EH (cell line): ENCODE measurements at regions not wholly inside any gene's neighbourhood (a gene's known extent, or its start where the extent isn't known, plus 50 kb on each side); places are given as distances from the start of the nearest gene placed in this dataset.
A peak's percentile ranks its signal among the peaks of the same experiment; 100 is the strongest.

Experiments used
- DNase-seq: peaks from one replicate; pipeline ENCODE4 v3.0.0-alpha.2; 2015; ENCODE audit warnings: low read depth

GRCh38 chr2:228864131-228864530, 407.0 kb downstream of the PID1 start:
- DNase-seq: no peak

DNA sequence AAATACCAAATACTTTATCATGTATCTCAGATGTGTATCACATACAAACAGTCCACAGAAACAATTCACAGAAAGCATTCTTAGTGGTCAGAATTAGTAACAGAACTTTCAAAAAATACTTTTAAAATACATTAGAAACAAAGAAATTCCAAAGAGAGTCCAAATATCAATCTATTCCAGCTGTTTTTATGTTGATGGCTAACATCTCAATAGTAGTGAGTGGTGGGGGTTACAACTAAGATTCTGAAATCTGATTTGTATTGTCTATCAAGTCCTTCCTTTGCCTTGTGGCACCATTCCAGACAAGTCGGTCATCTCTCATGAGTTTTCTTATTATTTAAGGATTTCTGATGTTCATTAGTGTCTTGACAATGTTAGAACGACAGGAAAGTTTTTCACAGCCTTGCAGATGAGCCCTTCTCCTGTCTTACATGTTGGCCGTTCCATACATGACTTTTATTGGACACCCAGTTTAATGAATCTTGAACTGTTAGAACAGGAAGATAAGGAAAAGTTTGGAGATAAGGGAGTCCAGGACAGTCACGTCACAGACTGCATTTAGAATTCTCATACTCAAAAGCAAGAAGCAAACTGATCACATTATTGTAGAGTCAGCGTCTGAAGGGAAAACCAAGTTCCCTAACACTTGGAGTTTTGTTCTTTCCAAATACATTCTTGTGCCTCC, 410.3 kb downstream of the PID1 start:
- no peak for DNase-seq

DNA sequence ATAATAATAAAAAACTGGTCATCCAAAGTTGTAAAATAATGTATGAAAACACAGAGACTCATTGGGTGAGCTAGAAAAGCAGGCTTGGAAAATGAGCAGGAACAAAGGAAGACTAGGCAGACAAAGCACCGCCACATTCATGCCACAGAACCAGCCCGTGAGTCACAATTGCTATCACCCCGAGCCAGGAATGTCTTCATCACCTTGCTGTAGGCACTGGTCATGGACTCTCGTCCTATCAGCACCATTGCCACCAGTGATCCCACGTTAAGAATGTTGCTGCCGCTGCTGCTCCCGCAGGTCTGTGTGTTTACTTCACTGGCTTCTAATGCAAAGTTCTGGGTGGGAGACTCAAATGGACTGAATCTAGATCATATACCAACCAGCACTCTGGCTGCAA, 417.9 kb downstream of the PID1 start:
- DNase-seq: no peak

DNA sequence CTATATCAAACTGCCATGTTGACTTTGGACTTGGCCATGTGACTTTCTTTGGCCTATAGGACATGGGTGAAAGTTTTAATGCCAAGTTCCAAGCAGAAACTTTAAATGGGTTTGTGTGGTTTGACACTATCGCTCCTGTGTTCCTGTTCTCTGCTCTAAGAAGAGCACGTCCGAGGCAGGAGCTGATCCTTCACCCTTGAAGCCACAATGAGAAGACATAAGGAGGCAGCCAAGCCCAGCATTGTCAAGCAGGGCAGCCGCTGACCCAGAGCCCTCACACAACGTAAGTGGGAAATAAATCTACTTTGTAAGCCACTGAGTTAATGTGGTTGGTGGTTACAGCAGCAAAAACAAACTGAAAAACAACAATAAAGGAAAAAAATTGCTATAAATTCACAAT, 422.4 kb downstream of the PID1 start:
- no peak for DNase-seq

- peak; percentile 64 for DNase-seq
These were observed 423.4 kb downstream of the PID1 start for GRCh38 chr2:228847684-228848083.

GRCh38 chr2:228846161-228846560, 424.9 kb downstream of the PID1 start:
- no peak for DNase-seq

DNA sequence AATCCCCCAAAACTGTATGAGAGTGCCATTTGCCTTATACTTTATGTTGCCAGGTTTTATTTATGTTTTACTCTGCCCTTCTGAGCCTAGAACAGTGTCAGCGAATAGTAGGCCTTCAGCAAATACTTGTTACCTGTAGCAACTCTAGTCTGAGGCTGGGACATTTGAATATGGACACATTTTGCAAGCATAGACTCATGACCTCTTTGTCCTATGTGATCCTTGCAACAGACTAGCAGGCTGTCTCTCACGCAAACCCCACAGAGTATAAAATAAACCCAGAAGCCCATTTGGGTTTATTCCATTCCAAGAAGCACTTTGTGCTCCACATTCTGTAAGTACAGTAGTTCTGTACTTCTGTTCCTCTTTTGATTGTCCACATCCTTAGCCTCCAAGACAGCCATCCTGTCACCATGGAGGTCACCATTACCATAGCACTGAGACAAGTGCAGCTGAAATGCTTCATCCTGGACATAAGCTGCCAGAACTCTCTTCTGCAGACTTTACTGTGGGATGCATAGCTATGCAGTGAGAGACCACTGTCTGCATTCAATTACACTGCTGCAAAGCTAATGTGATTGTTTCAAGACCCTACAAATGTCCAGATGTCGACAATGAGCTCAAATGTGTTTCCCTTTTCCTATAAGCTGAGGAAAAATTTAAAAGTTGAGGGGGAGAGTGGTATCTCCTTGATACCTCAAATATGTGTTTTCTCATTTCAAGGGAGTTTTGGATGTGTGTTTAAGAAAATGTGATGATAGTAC, 425.7 kb downstream of the PID1 start:
- DNase-seq: no peak

GRCh38 chr2:228841877-228842276, 429.2 kb downstream of the PID1 start:
- DNase-seq: peak; percentile 48

- DNase-seq: no peak
These were observed 429.6 kb downstream of the PID1 start for GRCh38 chr2:228841475-228841874.

- DNase-seq: no peak
These were observed 430.4 kb downstream of the PID1 start for GRCh38 chr2:228840743-228841114.

GRCh38 chr2:228840113-228840742, 430.9 kb downstream of the PID1 start:
- DNase-seq: no peak

- no peak for DNase-seq
These were observed 431.6 kb downstream of the PID1 start for GRCh38 chr2:228839421-228839876.

DNA sequence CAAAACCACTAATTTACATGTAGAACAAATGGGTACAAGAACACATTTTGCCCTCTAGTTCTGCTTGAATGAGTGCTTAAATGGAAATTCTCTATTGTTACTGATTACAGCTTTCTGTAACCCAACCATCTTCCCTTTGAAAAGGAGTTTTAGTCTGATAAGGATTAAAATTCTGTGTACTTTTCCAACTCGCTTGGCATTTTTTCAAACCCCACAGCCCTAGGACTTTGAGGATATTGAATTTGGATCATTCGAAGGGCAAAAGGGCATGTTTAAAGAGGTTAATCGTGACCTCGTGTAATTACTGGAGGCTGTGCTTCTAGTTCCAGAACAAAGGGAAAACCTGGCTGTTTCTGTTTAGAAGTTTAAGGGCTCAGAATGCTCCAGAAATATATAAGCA, 432.3 kb downstream of the PID1 start:
- DNase-seq: no peak

DNA sequence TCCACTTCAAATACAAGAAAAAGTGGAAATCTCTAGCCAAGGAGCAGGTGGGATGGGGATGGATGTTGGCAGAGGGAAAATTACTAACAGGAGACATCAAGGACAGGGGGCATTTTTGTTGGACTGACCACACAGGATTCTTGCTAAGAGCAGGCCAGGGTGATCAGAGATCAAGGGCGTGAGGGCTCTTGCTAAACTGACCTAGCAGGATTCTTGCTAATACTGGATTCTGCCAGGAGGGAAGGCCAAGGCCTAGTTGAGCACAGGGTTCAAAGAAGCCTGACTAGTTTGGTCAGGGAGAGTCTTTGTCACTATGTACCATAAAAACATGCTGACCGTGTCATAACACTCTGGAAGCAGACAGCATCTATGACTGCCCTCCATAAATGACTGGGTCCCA, 442.7 kb downstream of the PID1 start:
- DNase-seq: no peak

DNA sequence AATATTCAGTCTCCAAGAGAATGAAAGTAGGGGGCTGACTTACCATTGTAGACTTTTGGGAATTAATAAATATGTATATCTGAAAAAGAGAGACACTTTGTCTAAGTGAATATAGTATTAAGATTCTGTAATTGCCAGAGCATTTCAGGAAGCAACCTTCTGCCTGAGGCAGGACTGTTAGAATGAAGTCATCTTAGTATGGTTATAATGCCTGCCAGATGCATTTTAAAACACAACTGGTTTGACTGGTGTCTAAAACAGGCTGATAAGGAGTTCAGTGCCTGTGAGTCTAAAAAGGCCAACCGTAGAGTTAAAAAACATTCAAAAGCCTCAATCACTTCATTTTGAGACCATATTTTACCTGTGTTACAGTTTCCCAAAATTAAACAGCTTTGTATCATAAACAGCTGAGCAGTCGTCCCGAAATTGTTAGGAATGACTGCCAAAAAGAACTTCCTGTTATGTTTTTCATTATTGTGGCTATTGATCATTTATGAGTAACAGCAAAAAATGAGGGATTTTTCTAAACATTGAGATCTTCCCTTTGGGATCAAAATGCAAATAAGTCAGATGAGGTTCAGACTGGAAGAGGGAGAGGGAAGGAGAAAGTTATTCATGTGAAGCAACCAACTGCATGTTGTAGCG, 443.9 kb downstream of the PID1 start:
- peak; percentile 66 for DNase-seq

GRCh38 chr2:228819701-228820100, 451.4 kb downstream of the PID1 start:
- peak; percentile 68 for DNase-seq

DNA sequence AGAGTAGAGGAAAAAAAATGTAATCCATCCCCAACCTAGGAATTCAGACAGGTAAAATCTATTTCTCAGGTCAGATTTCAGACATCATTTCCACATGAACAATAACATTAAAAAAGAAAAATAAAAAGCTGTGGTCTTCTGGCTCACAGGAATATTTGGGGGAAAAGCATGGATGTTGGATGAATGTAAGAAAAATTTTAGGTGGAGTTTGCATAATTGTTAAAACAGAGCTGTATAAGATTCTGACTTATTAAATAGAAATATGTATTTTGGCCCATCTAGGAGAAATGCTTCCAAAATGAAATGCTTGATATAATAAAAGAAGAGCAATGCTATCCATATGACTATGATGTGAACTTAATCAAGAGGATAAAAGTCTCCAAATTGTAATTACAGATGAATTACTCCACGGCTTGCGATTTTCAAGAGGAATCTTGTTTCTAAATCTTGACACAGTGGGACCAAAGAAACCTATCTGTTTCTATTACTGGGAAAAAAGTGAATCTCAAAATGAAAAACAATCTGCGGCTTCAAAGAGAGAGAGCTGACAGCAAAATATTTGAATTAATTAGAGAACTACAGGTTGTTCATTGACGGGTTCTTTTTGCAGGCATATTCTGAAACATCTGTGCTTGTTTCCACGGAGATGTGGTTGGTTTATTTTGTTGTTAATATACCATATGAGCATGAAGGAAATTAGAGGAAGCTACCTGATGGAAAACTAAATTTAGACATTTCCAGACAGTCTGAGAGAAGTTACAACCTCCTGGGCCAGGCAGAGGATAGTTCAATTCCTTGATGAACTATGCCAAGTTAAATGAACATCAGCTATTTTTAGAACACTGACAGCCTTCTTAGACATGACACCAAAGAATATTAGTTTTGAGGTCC, 468.7 kb downstream of the PID1 start:
- no peak for DNase-seq

GRCh38 chr2:228801451-228801850, 469.6 kb downstream of the PID1 start:
- DNase-seq: peak; percentile 58

- no peak for DNase-seq
These were observed 471.9 kb downstream of the PID1 start for GRCh38 chr2:228799208-228799588.

- DNase-seq: no peak
These were observed 472.5 kb downstream of the PID1 start for GRCh38 chr2:228798458-228799207.

DNA sequence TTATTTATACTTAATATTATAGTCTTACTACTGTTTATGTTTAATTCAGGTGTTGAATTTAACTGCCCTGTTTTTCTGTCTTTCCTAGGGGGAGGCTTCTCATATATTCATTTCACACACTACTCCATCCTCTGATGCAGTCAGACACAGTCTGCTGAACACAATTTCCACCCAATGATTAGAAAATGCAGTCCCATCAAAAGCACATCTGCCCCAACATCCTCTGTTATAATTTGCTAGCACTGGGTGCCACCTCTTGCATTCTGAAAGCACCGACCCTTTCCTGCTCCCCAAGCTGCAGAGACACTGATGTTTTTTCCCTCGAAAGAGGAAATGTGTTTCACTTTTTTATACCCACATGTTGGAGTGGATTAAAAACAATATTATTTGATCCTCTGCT, 474.7 kb downstream of the PID1 start:
- DNase-seq: no peak
